Lower leg skin (tissue), 4 donors: ENCODE measurements at regions not wholly inside any gene's neighbourhood (a gene's known extent, or its start where the extent isn't known, plus 50 kb on each side); places are given as distances from the start of the nearest gene placed in this dataset.
"Not testable (repeated sequence)": the region's sequence is repeated elsewhere in the genome, so short reads cannot be mapped to it uniquely, and the experiment has no call there.

Source experiments
- DNase-seq, 2 donors: peaks; one replicate each; pipeline ENCODE4 v3.0.0-alpha.2; 2019; ENCODE audit warnings: low spot score in 2 of 2
- H3K4me3 ChIP-seq: fragments of 200-600 bp; sonication (generic); 2 replicates; pipeline ENCODE4 v1.5.1; 2017; ENCODE audit warnings: mild to moderate bottlenecking, low read depth; ENCODE audit not compliant: poor library complexity, severe bottlenecking
- POLR2A ChIP-seq, 2 donors: fragments of 450-650 bp; IDR thresholded peaks; one replicate each; pipeline ENCODE4 v1.6.1; 2016 to 2017; ENCODE audit warnings: antibody characterized with exemption in 2 of 2, mild to moderate bottlenecking in 1 of 2, moderate library complexity in 1 of 2
- WGBS, 2 donors: methylation state at CpG; one replicate each; pipeline ENCODE4 v1.1.5; 2018; 5-methylcytosine and 5-hydroxymethylcytosine counted together
- intact Hi-C: fragments of 100-400 bp; cut with DNase I; formaldehyde crosslinking; loops from one replicate; pipeline ENCODE4 v1.15.0; 2023; ENCODE audit warnings: low total_unique reads
- TF ChIP-seq, protein P1 (sequence below), 3 donors: fragments of 450-650 bp; IDR thresholded peaks; one replicate each; pipeline ENCODE4 v1.5.1; 2016; ENCODE audit warnings: antibody characterized with exemption in 3 of 3, mild to moderate bottlenecking in 3 of 3, moderate library complexity in 2 of 3

DNA sequence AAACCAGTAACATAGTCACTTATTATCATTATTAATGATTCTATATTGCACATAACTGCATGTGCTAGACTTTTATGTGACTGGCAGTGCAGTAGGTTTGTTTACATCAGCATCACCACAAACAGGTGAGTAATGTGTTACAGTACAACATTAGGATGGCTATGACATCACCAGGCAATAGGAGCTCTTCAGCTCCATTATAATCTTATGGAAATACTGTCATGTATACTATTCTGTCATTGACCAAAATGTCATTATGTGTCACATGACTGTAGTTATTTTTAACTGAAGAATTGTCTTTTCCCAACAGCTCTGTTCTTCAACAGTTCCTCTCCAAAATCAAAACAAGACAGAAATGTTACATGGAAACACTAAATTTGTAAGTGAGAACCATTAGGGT lies 96.3 kb downstream of the C18orf54 start:
- TF ChIP-seq, protein P1, sequence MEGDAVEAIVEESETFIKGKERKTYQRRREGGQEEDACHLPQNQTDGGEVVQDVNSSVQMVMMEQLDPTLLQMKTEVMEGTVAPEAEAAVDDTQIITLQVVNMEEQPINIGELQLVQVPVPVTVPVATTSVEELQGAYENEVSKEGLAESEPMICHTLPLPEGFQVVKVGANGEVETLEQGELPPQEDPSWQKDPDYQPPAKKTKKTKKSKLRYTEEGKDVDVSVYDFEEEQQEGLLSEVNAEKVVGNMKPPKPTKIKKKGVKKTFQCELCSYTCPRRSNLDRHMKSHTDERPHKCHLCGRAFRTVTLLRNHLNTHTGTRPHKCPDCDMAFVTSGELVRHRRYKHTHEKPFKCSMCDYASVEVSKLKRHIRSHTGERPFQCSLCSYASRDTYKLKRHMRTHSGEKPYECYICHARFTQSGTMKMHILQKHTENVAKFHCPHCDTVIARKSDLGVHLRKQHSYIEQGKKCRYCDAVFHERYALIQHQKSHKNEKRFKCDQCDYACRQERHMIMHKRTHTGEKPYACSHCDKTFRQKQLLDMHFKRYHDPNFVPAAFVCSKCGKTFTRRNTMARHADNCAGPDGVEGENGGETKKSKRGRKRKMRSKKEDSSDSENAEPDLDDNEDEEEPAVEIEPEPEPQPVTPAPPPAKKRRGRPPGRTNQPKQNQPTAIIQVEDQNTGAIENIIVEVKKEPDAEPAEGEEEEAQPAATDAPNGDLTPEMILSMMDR (IDR thresholded peaks at IDR 0.05): no peak
- no peak for TF ChIP-seq POLR2A (IDR thresholded peaks at IDR 0.05)
- no peak for DNase-seq
- intact Hi-C loops: no loop called here
- no peak overlapping the region for H3K4me3 ChIP-seq

GRCh38 chr18:54465502-54465901 lies 107.8 kb downstream of the C18orf54 start:
- WGBS, 2 donors: 78 to 81% methylated on average over 2 of the region's 2 CpGs
- TF ChIP-seq, protein P1 (IDR thresholded peaks at IDR 0.05): no peak
- no peak for TF ChIP-seq POLR2A (IDR thresholded peaks at IDR 0.05)
- no peak for DNase-seq
- intact Hi-C loops: no loop called here
- H3K4me3 ChIP-seq: no peak overlapping the region

- TF ChIP-seq, protein P1 (IDR thresholded peaks at IDR 0.05): no peak
- no peak for TF ChIP-seq POLR2A (IDR thresholded peaks at IDR 0.05)
- WGBS, 2 donors: 59% methylated on average over 3 of the region's 3 CpGs
- intact Hi-C loops: no loop called here
- no peak overlapping the region for H3K4me3 ChIP-seq
- DNase-seq: no peak
Observed at GRCh38 chr18:54466248-54467005, 108.7 kb downstream of the C18orf54 start.

DNA sequence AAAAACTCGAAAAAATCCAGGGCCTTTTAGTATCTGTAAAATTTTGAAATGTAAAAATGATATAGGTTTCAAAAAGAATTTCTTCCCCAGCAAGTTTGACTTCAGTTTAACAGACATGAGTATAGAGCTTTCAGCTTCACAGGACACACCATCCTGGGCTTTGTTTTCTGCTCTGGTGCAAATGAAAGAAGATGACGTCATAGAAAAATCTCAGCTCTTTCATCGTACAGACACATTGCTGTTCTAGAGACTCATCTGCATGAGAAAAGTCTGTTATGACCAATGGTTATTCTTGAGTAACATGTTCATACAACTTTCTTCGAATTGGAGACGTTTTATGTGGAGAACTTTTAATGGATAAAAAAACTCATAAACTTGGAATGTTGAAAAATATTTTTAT lies 111.7 kb upstream of the DYNAP start:
- intact Hi-C loops: no loop called here
- H3K4me3 ChIP-seq: no peak overlapping the region
- 30 to 38% methylated on average over 5 of the region's 5 CpGs for WGBS, 2 donors
- TF ChIP-seq, protein P1 (IDR thresholded peaks at IDR 0.05): no peak
- no peak for TF ChIP-seq POLR2A (IDR thresholded peaks at IDR 0.05)
- DNase-seq: no peak

GRCh38 chr18:54480616-54481015 lies 110.4 kb upstream of the DYNAP start:
- intact Hi-C loops: no loop called here
- no peak overlapping the region for H3K4me3 ChIP-seq
- DNase-seq: no peak
- TF ChIP-seq, protein P1 (IDR thresholded peaks at IDR 0.05): no peak
- no peak for TF ChIP-seq POLR2A (IDR thresholded peaks at IDR 0.05)
- 76 to 80% methylated on average over 6 of the region's 6 CpGs for WGBS, 2 donors

DNA sequence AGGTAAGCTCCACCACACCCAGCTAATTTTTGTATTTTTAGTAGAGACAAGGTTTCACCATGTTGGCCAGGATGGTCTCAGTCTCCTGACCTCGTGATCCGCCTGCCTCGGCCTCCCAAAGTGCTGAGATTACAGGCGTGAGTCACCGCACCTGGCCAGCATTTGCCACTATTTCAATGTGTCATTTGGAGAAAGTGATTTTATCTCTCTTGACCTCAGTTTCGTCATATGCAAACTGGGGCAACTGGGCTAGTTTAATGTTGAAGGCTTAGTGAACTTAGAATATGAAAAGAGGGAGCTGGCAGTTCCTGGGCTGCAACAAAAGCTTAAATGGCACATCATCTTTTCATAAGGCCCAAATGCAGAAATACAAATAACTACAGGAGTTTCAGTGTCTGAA lies 88.6 kb upstream of the DYNAP start:
- DNase-seq, intact Hi-C loops, H3K4me3 ChIP-seq: not testable (repeated sequence)
- 87 to 90% methylated on average over 6 of the region's 6 CpGs for WGBS, 2 donors
